Stimulated activated CD4-positive, alpha-beta T cell treated with anti-CD3 and anti-CD28 coated beads, Interleukin-12 subunit alpha, Interleukin-12 subunit beta, amount 100 ng/mL, for 48 hours (primary cell): ENCODE measurements at regions not wholly inside any gene's neighbourhood (a gene's known extent, or its start where the extent isn't known, plus 50 kb on each side); places are given as distances from the start of the nearest gene placed in this dataset.

Experiments
- DNase-seq, 3 donors: peaks; one replicate each; pipeline ENCODE4 v3.0.0-alpha.2; 2020; ENCODE audit warnings: low read depth in 2 of 3, low spot score in 1 of 3

DNA sequence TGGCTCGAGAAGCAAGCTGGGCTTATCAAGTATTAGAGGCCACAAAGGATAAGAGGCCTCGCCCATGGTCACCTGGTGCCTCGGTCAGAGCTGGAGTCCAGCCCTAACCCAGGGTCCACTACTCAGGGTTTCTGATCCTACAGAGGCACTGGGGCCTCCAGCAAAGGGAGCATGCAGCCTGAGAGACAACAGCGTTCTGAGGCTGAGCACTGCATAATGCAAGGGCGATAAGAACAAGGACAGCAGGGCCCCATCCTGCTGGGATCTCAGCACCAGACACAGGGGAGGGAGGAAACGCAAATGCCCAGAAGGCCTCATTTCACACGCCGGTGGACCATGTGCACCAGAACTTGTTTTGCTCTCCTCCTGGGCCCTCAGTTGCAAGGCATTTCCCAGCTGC is 63.0 kb downstream of the C5orf15 start:
- no peak for DNase-seq

DNA sequence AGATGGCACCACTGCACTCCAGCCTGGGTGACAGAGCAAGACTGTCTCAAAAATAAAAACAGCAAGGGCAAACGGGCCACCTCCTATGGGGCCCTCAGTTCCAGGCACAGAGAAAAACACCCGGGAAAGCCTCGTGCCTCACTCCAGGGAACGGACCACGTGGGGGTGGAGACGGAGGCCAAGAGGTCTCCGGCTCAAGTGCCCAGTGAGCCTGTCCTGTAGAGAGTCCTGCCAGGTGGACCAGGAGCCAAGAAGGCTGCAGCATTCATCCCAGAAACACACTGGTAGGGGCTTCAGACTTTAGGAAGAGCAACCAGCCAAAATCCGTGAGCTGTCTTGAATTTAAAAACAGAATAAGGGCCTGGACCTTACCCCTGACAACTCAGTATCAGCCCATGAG is 63.8 kb downstream of the C5orf15 start:
- DNase-seq, result no peak

DNA sequence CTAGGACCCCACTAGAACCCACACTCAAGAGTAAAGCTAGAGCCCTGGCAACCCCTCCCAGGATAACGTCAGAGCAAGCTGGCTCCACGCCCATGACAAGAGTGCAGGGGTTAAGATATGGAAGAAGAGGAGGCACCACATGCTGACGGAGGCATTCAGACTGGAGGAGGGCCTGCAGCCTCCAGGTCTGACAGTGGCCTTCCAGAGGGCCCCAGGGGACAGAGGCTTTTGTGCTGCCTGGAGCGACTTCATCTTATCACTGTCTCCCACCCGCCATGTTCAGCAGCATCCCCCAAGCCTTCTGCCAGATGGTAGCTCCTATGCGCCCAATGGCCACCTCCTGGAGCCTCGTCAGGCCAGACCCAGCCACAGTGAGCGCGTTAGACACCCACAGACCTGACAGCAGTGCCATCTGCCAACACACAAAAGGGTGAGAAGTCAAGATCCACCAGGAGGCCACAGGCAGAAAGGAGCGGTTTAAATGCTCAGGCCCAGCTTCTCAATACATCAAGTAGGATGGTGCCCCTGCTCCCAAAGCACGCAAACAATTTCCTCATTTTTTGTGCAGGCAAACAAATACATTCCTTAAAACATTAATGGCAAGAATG is 65.8 kb downstream of the C5orf15 start:
- no peak for DNase-seq

DNA sequence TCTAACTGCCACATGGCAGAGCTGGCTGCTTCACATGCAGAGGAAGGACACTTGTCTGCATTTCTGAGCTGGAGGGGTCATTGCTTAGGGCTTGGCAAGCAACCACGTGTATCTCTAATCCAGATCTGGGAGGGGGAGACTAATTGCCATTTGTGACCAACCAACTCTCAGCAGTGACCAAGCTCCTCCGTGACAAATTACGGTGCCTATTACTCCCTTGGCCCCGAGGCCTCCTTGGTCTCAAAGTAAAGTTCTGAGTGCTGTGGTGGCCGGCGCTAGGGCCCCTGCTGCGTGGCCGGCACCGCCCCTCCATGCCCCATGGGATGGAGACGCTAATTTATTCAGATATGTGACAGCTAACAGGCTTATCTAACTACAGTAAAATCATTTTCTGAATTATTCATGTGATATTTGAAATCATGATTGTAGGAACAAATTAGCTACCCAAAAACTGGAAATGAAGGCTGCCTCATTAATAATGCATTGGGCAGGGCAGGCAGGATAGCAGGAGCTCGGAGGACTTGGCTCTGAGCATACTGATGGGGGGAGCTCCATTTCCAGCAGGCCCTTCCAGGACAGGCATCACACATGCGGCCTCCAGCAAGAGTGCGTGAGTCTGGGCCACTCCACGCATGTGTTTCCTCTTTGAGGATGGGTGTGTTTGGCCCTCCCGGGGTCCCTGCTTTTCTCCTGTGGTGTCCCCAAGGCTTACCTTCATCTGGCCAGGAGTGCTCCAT is 67.7 kb downstream of the C5orf15 start:
- DNase-seq, result no peak

DNA sequence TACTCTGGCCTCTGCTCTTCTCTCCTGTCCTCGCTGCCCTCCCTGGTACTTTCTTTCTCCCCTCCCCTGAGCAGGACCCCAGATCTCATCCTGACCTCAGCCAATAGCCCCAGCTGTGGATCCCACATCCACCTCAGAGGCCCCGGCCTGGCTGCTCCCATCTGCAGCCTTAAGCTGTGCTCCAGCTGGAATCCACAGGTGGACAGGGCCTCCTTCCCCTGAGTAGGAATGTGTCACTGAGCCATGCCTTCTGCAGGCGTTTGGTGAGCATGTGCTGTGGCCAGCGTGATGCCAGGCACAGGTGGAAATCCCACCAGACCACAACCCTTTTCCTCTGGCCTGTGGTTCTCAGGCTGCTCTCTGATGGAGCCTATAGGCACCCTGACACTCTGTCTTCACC is 68.9 kb downstream of the C5orf15 start:
- DNase-seq, result no peak

DNA sequence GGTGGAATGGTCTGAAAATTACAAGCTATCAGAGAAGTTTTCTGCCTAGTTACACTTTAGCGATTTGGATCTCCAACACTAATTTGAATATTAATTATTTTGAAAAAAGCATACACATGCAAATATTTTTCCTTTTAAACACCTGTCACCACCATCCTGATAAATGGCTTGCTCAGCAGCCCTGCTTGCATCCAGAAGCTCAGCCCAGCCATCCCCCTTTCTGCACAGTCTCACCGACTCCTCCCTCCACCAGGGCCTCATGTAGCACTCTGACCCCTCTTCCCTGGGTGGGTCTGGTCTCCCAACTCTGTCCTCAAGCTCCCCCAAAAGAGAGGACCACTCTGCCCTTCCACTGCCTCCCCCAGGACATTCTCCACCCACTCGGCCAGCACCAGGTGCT is 70.0 kb downstream of the C5orf15 start:
- DNase-seq, result no peak

DNA sequence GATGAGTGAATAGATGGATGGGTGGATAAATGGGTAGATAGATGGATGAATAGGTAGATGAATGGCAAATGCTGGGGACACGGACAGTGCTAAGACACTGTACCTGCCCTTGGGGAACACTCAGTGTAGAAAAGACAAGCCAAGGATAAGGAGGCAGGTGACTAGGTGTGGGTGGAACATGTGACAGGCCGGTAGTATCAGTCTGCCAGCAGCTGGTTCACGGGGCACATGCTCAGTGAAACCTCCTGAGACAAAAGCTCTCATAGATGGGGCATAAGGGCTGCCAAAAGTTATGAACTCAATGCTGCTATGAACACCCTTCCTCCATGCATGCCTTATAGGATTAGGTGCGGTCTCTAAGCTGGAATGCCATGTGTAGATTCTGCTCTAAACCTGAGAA is 71.0 kb downstream of the C5orf15 start:
- DNase-seq, result no peak

DNA sequence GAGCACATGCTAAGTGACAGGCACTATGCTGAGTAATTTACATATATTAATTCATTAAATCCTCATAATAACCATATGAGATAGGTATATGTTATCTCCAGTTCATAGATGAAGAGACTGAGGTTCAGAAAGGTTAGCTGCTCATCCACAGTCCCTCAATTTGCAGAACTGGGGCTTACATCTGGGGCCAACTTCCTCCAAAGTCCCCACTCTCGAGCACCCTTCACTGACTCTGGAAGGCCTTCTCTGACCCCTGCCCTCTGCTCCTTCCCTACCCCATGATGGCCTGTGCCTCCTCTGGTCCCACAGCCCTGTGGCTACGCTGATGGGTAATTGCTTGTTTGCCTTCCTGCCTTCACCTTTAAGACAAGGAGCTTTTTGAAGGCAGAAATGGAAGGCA is 71.6 kb downstream of the C5orf15 start:
- DNase-seq, result no peak

DNA sequence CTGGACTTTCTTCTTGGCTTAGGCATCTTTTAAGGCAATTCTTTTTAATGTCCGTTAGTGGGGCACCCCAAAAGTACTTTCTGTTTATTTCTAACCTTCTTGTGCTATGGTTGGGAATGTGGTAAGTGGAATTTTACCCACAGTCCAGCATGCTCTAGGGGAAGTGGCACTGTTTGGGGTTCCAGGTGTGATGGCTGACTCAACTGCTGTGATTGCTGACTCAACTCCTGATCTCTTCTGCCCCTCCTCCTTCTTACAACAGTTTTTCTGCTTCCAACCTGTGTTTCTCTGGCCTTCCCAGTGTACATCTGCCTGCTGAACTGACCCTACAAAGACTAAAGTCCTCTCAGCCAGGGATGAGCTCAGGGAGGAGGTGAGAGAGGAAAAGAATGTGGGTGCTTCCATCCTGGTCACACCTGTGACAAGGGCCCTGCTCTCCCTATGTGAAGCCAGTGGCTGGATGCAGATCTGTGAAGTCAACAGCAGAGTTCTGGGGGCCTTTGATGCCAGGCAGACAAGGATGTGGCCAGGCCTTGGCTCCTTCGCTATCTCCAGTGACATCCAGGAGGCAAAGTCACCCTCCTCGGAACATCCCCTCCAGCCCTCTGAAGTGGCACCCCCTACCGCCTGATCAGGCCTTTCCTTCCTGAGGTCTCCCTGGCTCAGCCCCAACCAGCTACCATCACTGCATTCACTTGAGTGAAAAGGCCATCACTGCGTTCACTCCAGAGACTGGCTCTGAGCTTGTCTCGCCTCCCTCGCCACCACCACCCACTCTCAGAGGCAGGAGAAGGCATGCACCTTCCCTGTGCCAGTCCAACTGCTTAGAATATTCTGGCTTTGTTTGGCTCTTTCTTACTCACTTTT is 72.2 kb downstream of the C5orf15 start:
- no peak for DNase-seq

DNA sequence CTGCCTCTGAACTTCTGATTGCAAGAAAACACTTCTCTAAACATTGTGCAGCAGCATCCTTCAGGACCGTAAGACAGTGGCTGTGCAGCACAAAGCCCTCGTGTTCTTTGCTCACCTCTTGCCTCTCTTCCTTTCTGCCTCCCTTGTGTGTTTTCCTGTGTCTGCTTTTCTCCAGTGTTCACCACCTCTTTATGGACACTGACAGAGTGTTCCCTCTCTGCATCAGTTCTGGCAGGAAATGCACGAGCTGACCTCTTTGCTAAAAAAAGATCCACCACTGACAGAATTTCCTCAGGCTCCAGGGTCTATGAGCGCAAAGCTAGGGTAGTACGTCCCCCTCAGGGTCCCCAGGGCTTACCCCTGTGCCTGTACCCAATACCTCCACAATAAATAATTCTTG is 74.3 kb downstream of the C5orf15 start:
- no peak for DNase-seq

DNA sequence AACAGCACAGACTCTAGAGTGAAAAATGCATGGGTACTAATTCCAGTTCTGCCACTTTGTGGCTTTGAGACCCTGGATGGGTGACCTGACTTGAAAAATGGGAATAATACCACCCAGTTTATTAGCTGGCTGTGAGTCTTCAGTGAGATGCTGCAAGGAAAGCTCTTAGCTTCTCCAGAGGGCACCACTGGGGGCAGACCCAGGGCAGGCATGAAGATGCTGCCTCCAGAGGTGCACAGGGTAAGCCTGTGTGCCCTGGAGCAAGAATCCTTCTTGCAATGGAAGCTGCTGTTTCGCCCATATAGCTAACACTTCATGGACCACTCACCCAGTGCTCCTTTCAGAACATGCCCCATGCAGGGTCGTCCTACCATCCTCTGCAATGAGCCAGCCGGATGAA is 75.7 kb downstream of the C5orf15 start:
- no peak for DNase-seq

DNA sequence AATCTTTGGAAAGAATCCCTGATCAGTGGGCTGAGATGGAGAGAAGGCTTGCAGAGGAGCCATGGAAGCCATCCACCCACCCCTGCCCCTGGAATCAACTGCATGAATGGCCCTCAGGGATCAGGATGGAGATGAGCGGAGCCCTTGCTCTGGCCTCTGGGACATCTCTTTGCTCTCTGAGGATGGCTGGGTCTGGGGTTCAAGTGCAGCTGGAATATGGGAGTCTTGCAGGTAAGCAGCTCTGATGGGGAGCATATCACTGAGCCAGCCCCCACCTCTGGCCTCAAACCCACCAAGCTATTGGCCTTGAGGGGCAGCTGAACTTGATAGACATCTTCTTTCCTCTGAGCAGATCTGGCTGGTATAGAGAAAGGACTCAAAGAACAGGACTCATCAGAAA is 76.1 kb downstream of the C5orf15 start:
- no peak for DNase-seq

DNA sequence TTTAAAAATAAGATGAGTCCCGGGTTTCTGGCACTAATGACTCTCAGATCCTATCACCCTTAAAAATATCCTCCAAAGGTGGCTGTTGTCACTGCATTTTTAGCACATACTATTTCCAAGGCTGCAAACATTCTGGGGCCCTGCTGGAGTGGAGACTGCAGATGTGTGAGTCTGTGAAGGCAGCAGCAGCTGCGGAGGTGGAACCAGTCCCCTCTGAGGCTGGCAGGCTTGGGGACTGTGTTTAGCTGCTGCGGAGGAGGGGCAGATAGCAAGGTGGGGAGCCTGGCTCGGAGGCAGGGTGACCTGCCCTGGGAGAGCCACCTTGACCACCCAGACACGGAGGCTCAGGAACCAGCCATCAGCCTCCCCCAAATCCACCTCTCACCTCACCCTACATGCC is 77.0 kb downstream of the C5orf15 start:
- no peak for DNase-seq

DNA sequence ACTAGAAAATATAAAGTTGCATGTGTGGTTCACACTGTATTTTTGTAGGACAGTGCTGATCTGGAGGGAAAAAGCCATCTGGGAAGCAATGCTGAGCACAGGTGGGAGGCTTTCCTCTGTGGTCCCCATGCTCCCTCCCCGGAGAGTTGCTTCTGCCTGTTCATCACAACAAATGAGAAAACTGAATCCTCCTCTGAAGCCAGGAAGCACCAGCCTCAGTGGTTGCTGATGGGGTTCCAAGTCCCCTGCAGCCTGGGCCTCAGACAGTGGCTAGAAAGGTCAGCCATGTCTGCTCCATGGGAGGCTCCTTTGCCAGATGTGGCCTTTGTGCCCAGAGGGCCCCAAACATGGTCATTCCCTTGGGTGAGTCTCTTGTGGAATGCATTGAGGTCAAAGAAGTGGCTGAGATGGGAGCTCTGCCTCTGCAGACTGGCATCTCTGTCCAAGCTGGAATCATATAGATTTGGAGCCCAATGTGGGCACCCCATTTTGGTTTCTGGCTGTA is 77.6 kb downstream of the C5orf15 start:
- DNase-seq, result no peak

DNA sequence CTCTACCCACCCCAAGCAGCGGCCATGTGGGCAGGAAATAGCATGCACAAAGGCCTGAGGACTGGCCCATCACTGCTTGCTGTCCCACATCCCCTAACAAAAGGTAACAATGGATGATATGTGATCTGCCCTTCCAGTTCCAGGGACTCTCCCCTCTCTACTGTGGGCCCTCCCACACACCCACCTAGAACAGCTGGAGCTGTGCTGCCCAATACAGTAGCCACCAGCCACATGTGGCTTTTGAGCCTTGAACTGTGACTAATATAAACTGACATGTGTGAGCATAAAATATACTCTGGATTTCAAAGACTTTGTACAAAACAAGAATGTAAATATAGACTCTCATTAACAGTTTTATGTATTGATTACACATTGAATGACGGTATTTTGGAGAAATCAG is 78.1 kb downstream of the C5orf15 start:
- no peak for DNase-seq

DNA sequence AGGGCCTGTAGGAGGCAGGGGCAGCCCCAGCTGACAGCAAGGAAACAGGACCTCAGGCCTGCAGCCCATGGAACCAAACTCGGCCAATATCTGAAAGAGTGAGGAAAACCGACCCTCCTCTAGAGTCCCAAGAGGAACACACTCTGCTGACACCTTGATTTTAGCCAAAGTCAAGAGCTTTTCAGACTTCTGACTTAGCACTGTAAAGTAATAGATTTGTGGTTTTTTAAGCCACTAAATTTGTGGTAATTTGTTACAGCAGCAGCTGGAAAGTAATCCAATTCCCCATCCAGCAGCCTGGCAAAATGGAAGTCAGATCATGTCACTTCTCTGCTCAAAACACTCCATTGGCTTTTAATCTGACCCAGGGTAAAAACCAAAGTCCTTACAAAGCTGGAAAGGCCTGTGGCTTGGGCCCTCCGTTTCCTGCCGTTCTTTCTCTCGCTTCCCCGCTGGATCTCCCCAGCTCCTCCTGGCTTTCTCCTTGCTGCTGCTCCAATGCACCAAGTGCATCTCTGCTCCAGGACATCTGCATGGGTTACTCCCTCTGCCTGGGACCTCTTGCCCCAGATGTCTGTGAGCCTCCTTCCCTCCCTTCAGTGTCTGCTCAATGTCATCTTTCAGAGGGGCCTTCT is 79.0 kb downstream of the C5orf15 start:
- no peak for DNase-seq

DNA sequence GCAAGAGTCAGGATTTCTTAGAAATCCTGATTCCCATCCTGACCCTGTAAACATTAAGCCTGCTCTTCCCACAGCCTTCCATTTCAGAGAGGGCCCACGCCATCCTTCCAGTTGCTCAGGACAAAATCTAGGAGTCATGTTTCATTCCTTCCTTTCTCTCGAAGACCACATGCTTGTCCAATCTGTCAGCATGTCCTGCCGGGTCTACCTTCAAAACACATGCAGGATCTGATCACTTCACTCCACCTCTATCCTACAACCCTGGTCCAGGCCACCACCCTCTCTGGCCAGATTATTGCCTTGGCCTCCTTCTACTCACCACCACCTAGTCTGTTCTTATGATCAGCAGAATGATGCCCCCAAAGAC is 79.8 kb downstream of the C5orf15 start:
- DNase-seq, result no peak

DNA sequence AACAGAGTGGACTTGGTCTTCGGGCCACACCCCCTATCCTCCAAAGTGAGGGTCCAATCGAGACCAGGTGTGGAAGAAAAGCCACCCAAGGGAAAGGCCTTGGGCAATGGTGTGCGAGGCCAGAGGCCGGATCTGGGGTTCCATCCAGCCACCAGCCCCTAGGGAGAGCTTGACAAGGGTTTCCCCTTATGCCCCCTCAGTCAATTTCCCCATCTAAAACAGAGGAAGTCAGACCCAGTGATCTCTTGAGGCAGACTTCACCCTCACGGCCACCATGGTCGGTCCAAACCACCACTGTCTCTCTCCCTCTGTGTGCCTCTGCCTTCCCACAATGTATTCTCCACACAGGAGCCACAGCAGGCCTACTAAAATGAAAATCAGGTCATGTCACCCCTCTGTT is 82.9 kb downstream of the C5orf15 start:
- DNase-seq, result no peak

DNA sequence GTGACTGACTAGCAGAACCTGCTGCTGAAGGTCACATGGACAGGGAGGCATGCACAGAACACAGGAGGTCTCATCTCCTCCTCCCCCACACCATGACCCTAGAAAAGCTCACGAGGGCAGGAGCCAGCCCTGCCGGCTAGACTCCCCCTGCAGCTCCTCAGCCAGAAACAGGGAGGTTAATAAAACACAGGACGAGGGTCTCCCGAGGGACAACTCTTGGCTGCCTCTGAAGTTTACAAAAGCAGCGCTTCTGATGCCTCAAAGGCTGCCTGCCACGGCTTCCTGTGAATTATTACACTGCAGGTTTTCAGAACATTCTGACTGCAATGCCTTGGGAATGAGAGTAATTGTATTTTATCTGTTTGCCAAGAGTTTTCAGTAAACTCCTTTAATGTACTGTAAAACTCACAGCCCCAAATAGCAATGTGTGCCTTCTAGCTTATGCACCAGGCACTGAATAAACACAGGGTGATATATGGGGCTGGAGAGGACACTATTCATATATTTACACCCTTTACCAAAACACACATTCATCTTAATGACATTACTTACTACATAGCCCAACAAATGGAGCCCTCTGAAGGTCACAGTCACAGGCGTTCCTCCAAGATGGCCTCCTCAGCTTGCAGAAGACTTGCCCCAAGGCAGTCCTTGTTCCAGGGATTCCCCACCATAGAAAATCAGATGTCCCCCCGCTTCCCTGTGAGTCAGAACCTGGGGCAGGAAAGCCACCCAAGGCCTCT is 83.7 kb downstream of the C5orf15 start:
- DNase-seq, result no peak

DNA sequence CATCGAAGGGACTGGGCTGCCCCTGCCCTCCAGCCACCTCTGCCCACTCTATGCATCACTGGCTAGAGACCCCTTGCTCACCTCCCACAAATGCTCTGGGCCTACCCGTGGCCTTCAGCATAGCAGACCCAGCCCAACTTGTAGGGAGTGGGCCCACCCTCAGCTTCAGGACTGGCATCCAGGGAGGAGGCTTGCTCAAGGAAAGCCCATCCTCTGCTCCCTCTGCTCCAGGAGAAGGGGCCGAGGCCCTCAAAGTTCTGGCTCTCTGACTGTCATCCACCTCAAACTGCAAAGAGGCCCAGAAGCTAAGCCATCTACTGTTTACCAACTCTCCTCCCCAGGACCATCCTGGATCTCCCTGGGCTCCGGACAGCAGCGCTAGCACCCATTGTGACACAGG is 84.5 kb downstream of the C5orf15 start:
- no peak for DNase-seq

DNA sequence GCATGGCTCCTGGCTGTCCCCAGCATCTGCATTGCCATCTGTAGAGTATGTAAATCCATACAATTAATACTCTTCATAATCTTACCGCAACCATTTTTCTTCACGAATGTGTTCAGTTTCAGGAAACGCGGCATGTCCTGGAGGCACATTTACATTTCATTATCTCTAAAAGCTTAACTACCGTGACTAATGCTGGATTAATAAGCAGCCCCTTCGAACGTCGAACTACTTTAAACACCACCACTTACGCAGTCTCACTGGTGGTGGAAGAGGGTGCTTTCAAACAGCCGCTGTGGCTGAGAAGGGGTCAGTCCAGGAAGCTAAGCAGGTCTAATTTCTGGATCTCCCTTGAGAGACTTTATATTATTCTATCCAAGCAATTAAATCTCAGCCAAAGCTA is 85.6 kb downstream of the C5orf15 start:
- DNase-seq, result no peak
